ENCODE measurements at regions not wholly inside any gene's neighbourhood (a gene's known extent, or its start where the extent isn't known, plus 50 kb on each side); places are given as distances from the start of the nearest gene placed in this dataset.

GRCh38 chr10:94059178-94059883 is 65.6 kb downstream of the PLCE1 start:
- DNase-seq (ENCODE audit: low spot score), result no peak
- TF ChIP-seq CTCF (IDR thresholded peaks at IDR 0.05), result no peak
- Histone ChIP-seq H3K4me3 (no peak overlapping the region), H3K27ac (no peak overlapping the region)

GRCh38 chr10:94061026-94061425 is 67.3 kb downstream of the PLCE1 start:
- TF ChIP-seq CTCF (IDR thresholded peaks at IDR 0.05), result no peak
- DNase-seq (ENCODE audit: low spot score), result no peak
- no peak overlapping the region for H3K27ac ChIP-seq
- no peak overlapping the region for H3K4me3 ChIP-seq

- Histone ChIP-seq H3K4me3 (no peak overlapping the region), H3K27ac (no peak overlapping the region)
- DNase-seq (ENCODE audit: low spot score), result no peak
- TF ChIP-seq CTCF (IDR thresholded peaks at IDR 0.05), result no peak
Measured at GRCh38 chr10:94062611-94063010, 68.9 kb downstream of the PLCE1 start.

GRCh38 chr10:94065362-94065761 is 71.6 kb downstream of the PLCE1 start:
- no peak overlapping the region for H3K4me3 ChIP-seq
- no peak for TF ChIP-seq CTCF (IDR thresholded peaks at IDR 0.05)
- DNase-seq (ENCODE audit: low spot score), result no peak
- H3K27ac ChIP-seq, result no peak overlapping the region

- TF ChIP-seq CTCF (IDR thresholded peaks at IDR 0.05), result no peak
Measured at GRCh38 chr10:94065787-94066186, 72.1 kb downstream of the PLCE1 start.

GRCh38 chr10:94066411-94066810 is 72.7 kb downstream of the PLCE1 start:
- H3K4me3 ChIP-seq, result no peak overlapping the region
- H3K27ac ChIP-seq, result no peak overlapping the region
- no peak for TF ChIP-seq CTCF (IDR thresholded peaks at IDR 0.05)
- DNase-seq (ENCODE audit: low spot score), result no peak

More at GRCh38 chr10:94065787-94066186, 72.1 kb downstream of the PLCE1 start:
- Histone ChIP-seq H3K27ac (no peak overlapping the region), H3K4me3 (no peak overlapping the region)
- no peak for DNase-seq (ENCODE audit: low spot score)

- DNase-seq (ENCODE audit: low spot score), result no peak
- Histone ChIP-seq H3K4me3 (no peak overlapping the region), H3K27ac (no peak overlapping the region)
- no peak for TF ChIP-seq CTCF (IDR thresholded peaks at IDR 0.05)
Measured at GRCh38 chr10:94069884-94070283, 76.2 kb downstream of the PLCE1 start.

All from coronary artery (tissue), 2 donors.